GM21526 (cell line): ENCODE measurements at regions not wholly inside any gene's neighbourhood (a gene's known extent, or its start where the extent isn't known, plus 50 kb on each side); places are given as distances from the start of the nearest gene placed in this dataset.

Experiments
- ATAC-seq: cut with Tn5 transposase; IDR thresholded peaks from one replicate; pipeline ENCODE4 v1.9.1; 2021; ENCODE audit warnings: moderate library complexity; ENCODE audit not compliant: unreplicated experiment, low FRiP score

DNA sequence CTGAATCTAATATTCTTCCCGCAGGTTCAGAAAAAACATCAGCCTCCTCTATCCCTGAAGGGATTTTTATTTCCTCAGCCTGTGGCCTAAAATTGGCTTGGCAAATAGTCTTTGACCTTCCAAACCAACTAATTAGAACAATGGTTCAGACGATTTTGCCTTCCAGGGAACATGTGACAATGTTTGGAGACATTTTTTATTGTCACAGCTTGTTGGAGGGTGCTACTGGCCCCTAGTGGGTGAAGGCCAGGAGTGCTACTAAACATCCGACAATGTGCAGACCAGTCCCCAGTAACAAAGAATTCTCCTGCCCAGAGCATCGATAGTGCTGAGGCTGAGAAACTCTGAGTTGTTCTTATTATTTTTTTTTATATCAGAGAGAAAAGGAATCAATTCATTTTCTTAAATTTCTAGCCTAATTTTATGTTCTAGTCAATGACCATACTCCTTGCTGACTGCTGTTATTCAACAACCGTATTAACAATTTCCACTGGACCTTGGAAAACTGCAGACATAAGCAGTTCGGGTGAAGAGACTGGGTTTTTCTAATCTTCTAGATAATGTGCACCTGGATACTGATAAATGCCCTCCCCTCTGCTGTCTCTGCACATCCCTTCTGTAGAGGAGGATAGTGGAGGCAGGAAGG, 280.7 kb downstream of the LMX1A start:
- no peak for ATAC-seq

DNA sequence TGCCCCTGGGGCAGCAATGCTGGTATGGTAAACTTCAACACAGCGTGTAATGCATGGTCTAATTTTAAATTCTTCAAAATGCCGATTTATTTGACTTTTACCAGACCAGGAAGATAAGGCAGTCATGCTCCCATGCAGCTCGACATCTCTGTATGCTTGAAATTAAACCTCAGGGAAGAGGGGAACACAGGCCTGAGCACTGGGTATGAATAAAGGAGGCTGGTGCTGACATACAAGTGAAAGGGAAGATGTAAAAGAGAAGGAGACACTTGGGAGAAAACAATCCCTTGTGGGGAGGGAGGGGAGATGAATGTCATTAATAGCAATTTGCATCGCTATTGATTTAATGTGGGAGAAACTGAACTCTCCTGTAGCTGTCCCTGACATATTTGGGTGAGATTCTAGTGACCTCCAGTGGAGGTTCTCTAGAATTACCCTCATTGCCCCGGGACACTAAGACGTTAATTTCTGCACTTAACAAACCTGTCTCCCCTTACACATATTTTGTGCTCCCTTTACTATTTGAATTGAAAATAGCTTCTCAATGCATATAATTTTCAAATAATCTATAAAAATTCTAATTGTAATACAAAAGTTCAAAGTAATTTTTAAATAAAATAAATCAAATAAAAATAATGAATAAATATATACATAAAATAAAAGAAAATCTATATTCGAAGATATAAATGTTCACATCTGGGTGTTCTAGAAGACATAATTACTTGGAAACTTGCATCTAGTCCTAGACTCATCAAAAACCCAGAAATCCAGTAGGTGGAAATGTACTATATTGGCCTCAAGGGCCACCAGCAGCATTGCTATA, 283.1 kb downstream of the LMX1A start:
- peak; percentile 73 for ATAC-seq

DNA sequence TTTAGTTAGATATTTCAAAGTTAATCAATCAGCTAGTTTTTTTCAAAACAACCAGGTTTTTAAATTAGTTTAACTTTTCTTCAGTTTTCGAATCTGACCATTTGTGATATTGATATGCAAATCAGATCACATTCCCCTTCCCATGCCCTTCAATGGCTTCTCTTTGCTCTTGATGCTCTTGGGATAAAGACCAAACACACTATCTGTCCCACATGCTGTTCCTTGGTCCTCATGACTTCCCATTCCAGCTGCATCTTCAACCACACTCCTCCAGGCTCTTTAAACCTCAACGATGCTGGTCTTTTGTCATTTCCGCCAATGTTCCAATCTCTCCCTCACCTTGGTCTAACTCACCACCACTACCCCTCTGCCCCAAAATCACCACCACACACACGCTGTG, 285.8 kb downstream of the LMX1A start:
- no peak for ATAC-seq

DNA sequence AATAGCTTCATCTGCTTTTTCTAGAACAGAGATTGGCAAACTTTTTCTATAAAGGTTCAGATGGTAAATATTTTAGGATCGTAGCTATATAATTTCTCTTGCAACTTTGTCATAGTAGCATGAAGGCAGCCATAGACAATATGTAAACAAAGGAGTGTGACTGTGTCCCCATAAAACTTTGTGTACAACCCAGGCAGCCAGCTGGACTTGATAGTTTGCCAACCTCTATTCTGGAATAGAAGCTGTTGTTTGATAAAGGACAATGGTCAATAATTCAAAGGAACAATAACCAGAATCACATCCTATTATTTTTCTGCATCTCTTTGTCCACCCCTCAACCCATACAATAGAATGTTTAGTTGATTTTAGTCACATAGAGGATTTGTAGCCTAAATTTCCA, 286.7 kb downstream of the LMX1A start:
- no peak for ATAC-seq

DNA sequence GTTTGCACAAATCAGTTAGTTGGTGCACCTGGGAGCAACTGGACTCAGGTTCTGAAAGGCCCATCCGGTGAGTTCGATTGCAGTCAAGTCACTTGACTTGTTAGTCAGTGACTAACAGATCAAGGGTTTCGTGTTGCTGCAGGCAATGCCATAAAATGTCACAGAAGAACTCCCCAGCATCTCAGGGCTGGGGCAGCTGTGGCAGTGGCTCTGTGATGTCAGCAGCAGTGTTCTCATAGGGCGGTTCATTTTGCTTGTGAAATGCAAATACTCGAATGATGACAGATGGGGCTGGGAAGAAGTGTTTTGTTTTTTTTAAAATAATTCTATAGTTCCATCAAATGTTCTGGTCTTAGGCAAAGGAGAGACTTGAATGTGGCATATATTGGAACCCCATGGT, 287.8 kb downstream of the LMX1A start:
- ATAC-seq: no peak

DNA sequence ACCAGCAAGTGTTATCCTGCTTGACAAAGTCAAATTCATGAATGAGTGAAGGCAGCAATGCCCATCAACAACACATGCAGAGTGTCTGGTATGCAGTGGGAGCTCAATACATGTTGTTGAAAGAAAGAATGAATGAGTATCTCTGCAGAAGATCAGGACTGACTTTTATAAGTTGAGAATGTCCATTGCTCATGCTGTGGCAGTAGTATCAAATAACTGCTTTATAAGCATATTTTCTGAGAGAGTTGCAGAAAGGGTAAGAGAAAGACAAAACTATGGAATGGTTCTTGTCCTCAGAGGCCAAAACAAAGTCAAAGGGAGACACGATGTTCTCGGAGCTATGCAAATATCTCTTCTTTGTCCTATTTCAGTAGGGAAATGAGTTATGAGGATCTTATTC, 288.7 kb downstream of the LMX1A start:
- no peak for ATAC-seq

DNA sequence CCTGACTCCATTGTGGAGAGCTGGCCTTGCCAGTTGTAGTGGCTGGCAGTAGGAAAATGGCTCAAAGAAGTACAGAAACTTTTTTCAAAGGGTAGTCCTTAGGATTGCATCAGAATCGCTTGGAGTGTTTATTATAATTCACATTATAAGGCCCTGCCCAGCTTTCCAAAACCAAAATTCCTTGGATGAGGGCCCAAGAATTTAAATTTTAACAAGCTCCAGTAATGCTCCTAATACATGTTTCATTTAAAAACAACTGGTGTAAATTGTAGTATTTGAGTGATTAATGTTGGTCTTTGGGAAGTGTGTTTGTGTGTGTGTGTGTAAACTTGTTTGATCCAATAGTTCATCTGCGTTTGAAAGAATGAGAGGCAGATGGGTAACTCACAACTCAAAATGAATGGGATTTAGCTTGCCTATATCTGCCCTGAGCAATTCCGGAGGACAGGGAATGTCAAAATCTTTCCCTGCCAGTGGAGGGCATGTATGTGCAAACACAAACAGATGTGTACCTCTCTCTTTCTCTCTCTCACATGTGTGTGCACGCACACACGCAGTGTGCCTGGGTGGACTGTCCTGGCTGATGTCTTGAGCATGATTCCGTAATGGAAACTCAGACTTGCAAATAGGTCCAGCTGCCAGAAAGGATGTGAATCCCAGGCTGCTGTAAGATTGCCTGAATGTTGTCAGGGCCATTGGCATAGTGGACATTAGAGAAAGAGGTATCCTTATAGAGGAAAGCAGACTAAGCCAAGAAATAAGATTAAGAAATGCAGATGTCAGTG, 293.1 kb downstream of the LMX1A start:
- ATAC-seq: no peak

DNA sequence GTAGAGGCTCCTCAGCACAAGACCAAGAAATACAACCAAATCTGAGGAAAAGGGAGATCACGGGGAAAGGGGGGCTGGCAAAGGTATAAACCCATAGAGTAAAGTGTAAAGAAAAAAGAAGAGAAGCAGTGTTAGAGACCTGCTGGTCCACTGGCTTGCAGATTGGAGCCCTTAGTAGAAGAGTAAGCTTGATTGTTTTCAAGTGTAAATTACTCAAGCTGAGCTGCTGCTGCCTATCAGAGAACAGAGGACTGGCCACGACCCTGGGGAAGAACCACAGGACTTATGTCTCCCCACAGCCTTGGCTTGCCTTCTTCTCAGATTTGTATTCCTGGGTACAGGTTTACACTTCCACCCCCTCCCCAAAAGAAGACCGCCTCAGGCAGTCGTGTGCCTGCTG, 294.2 kb downstream of the LMX1A start:
- ATAC-seq: no peak

DNA sequence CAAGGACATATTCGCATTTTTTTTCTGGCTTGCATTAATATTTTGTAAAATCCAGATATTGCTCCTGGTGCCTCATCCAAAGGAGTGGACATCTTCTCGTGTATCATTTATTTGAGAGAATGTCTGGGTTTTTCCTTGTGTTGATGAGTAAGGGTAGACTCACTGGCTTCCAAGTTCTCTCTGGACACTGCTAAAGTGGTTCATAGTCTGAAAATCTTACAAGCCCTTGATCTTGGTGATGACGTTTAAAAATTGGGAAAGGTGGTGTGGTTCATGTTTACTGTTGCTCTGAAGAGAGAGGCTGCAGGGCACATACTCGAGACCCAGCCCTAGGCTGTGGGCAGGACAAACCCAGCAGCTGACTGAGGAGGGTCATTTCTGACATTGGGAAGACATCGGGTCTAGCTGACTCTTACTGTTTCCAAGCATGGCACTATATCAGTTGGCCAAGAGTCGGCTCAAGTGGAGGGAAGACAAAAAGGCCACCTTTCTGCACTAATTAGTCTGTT, 296.2 kb downstream of the LMX1A start:
- no peak for ATAC-seq

DNA sequence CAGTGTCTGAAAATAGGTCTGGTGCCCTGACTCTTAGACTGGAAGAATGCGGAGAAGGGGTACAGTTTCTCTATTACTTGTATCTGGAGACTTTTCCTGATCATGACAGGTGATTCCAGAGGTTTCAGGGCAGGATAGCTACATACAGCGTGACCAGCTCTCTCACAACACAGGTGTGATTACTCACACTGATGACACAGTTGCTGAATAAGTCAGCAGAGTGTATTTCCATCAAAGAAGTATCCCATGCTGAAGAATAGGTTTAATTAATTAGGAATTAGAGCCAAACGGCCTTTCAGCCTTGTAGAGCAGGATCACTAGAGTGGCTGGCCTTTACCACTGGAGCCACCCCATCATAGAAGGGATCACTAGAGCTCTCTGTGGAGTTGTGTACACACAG, 298.6 kb downstream of the LMX1A start:
- ATAC-seq: no peak

DNA sequence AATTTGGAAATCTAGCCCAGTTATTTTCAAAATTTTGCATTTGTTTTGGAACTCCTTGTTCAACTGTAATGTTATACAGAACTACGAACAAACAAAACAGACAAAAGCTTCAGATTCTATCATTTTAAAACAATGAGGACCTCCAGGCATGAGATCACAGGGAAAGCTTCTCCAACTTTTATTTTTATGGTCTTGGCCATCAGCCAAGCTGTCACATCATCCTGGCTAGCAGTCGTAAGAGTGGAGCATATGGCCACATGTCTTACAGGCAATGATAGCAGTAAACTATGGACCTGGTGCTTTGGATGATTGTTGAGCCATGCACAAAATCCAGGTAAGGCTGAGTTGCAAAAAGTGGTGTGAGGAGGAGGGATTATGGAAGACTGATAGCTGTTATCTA, 299.6 kb downstream of the LMX1A start:
- ATAC-seq: no peak

DNA sequence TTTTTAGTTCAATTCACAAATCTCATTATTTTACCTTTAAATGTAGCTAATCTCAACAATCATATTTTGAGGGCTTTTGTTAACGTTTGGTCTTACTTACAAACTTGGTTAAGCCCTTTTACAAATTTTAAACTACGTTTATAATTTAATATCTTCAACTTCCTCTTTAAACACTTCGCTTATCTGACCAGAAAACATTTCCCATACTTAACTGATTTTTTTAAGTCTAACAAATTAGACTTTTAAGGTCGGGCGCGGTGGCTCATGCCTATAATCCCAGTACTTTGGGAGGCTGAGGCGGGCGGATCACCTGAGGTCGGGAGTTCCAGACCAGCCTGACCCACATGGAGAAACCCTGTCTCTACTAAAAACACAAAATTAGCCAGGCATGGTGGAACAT, 300.9 kb downstream of the LMX1A start:
- ATAC-seq: no peak

DNA sequence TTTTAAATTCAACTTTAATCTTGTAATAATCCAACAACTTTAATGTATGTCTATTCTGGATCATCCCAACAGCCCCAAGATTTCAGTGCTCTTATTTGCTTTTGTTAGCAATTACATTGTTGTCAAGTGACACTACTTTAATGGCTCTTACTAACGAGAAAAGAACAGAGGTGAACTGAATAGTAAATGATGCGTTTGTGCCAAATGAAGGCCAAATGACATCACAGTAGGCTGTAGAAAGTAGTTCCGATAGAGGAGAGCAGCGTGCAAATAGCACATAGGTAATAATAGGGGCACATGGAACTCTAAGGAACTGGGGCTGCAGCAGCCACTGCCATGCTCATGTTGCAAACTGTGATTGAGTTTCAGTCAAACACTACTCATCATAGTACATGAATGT, 301.9 kb downstream of the LMX1A start:
- no peak for ATAC-seq

DNA sequence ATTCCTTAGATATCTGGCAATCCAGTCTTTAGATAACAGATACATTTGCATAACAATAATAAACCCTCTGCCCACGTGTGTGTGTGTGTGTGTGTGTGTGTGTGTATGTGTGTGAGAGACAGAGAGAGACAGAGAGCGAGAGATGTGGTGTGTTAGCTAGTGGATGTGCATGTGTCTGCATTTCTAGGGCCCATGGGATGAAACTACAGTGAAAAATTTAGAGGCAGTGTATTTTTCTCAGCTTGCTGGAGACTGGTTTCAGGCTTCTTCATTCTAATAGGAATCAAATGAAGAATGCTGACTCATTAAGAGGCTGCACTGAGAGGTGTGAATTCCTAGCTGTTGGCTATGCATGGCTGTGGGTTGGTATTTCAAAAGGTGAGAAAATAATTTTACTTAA, 303.2 kb downstream of the LMX1A start:
- ATAC-seq: no peak

DNA sequence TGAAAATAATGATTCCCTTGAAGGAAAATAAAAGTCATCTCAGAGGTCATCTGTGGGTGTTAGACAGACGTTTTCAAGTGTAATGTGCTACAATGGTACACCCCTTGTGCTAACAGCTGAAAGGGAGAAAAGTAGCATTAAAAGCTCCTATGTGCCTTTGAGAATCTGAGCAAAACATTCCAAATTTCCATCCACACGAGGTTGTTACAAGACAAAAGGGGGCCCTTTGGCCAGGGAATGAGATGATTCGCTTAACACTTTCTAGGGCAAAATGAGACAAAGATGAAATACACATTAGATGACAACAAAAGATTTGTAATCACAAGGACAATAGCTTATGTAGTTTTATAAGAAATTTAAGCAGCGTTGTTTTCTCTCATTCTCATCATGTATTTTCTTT, 303.6 kb downstream of the LMX1A start:
- ATAC-seq: no peak

DNA sequence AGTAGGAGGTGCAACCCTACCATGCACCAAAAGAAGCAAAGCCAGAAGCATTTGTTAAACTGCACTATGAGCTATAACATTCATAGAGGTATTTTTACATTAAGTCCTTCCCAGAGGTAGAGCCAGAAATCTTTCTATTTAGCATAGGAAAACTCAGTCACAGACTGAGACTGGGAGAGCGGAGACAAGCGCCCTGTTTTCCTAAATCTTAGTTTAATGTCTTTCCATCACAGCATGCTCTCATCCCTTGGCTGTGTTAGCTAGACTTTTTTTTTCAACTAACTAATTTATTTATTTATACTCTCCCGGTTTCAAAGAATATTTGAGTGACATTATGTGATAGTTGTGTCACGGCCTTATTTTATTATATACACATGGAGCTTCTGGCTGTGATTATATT, 304.1 kb downstream of the LMX1A start:
- no peak for ATAC-seq

DNA sequence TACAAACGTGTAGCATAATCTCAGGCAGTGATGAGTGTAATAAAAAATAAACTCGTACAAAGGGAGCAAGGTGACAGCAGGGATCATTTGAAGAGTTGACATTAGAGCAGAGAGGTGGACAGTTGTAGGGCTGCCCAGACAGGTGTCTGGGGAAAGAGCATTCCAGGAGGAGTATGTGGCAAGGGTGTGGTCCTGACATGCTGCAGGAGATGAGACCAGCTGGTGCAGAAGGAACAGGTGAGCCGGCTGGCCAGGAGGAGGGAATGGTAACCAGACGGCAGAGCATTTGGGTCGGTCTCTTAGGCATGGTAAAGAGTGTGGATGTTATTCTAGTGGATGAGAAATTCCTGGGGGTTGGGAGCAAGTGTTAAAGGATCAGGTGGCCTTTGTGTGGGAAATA, 306.3 kb downstream of the LMX1A start:
- ATAC-seq: no peak

DNA sequence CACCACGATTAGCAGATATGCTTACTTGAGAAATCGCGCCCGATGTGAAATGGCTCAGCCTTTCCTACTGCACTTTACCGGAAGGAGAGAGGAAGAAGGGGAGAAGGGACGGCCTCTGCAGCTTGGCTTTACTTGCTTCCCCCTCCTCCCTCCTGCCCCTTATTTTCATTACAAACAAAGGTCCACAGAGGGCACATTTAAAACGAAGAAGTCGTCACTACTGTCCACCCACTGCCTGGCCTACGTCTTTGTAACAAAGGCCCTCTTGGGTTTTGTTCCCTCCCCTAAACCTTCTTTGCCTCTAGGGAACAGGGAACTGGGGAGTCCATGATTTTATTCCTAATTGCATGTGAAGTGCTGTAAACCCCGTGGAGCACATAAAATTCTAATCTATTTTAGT, 308.5 kb downstream of the LMX1A start:
- no peak for ATAC-seq

DNA sequence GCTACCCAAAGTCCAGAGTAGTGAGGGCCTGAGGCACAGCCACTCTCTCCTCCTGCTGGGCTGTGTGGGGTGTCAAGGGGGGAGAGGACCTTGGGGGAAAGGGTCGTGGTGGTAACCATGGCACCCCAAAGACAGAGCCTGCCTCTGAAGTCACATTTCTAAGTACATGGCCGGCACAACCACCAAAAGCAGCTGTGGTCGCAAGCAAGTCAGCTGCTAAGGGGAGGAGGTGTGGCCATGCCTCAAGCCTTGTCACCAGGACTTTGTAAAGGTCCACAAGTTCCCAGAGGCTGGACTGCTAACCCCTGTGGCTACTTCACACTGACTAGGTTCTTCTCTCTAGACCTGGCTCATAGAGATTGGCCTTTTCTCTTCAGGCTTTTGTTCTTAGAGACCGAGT, 310.6 kb downstream of the LMX1A start:
- no peak for ATAC-seq

DNA sequence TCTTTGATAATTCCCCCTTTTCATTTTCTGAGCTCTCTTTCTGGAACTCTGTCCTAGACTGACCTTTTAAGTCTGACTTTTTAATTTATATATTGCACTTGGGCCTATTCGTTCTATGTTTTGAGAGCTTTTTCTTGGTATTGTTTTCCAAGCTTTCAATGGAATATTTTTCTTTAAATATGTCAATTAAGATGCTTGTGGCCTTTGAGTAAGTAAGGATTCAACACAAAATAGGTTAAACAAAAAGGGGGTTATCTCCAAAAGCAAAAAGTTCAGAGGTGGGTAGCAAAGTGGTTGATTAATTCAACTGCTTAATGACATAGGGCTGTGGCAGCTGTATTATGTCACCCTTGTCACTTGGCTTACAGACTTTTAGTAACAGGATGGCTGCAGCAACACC, 315.9 kb downstream of the LMX1A start:
- no peak for ATAC-seq

DNA sequence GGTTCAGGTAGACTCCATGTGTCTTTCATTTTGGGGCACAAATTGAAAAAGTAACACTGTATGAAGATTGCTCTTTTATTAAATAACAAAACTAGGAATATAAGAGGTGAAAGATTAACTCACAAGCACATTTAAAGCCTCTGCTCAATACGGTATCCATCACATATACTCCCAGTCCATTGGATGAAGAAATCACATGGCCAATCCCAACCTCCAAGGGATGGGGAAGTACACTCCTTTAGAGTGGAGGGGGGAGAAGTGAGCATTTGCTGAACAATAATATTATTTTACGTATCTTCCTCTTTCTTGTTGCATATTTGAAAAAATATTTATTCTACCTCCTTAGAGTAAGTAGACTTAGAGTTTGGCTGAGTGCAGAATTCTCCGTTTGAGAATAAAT, 316.5 kb downstream of the LMX1A start:
- no peak for ATAC-seq
